Gastrocnemius medialis (tissue), 4 donors: ENCODE measurements at regions not wholly inside any gene's neighbourhood (a gene's known extent, or its start where the extent isn't known, plus 50 kb on each side); places are given as distances from the start of the nearest gene placed in this dataset.

ENCODE experiments used
- ATAC-seq, 2 donors: fragments of 150-250 bp; one replicate each; pipeline ENCODE4 v1.9.1; 2016
- DNase-seq, 2 donors: peaks; one replicate each; pipeline ENCODE4 v3.0.0-alpha.2; 2019
- H3K27ac ChIP-seq, 4 donors: fragments of 200-600 bp; sonication (generic); 1 replicate in 1 of 4; 2 replicates in 3 of 4; pipeline ENCODE4 v1.5.1; 2016 to 2018; ENCODE audit warnings: mild to moderate bottlenecking in 2 of 4, moderate library complexity in 1 of 4
- H3K27me3 ChIP-seq, 3 donors: fragments of 200-600 bp; sonication (generic) in 2 of 3; 1 replicate in 1 of 3; 2 replicates in 2 of 3; pipeline versions ENCODE4 v1.5.1 to v1.6.0; 2016 to 2019; ENCODE audit warnings: mild to moderate bottlenecking in 1 of 3, moderate library complexity in 1 of 3
- H3K36me3 ChIP-seq, 2 donors: fragments of 200-600 bp; sonication (generic) in 1 of 2; one replicate each; pipeline ENCODE4 v1.5.1; 2017 to 2018
- H3K4me1 ChIP-seq, 2 donors: fragments of 200-600 bp; sonication (generic) in 1 of 2; one replicate each; pipeline ENCODE4 v1.5.1; 2016 to 2017; ENCODE audit warnings: mild to moderate bottlenecking in 2 of 2
- H3K4me3 ChIP-seq, 4 donors: fragments of 200-600 bp; sonication (generic) in 3 of 4; 1 replicate in 1 of 4; 2 replicates in 3 of 4; pipeline ENCODE4 v1.5.1; 2016 to 2019; ENCODE audit warnings: mild to moderate bottlenecking in 2 of 4
- H3K9me3 ChIP-seq, 3 donors: fragments of 200-600 bp; sonication (generic) in 2 of 3; 1 replicate in 1 of 3; 2 replicates in 2 of 3; pipeline ENCODE4 v1.5.1; 2016 to 2019
- POLR2A ChIP-seq, 2 donors: fragments of 450-650 bp; IDR thresholded peaks; one replicate each; pipeline ENCODE4 v1.6.1; 2017; ENCODE audit warnings: antibody characterized with exemption in 2 of 2, mild to moderate bottlenecking in 2 of 2, moderate library complexity in 2 of 2
- in situ Hi-C, 4 donors: fragments of 200-750 bp; cut with MboI; loops; one replicate each; pipeline versions ENCODE4 v1.15.0 to v1.8.0; 2017; ENCODE audit warnings: low sequenced_read_pairs in 4 of 4
- intact Hi-C: fragments of 100-400 bp; cut with DNase I; formaldehyde crosslinking; loops from one replicate; pipeline ENCODE4 v1.15.1; 2023; ENCODE audit warnings: low total_unique reads
- TF ChIP-seq, protein P1 (sequence below), 5 experiments: fragments of 450-650 bp in 3 of 5; fragments of 200-600 bp in 2 of 5; sonication (generic) in 2 of 5; IDR thresholded peaks in 4 of 5; conservative IDR thresholded peaks in 1 of 5; 1 replicate in 4 of 5; 2 replicates in 1 of 5; pipeline ENCODE4 v1.5.1; 2016 to 2019; ENCODE audit warnings: antibody characterized with exemption in 5 of 5, mild to moderate bottlenecking in 3 of 5, moderate library complexity in 3 of 5

DNA sequence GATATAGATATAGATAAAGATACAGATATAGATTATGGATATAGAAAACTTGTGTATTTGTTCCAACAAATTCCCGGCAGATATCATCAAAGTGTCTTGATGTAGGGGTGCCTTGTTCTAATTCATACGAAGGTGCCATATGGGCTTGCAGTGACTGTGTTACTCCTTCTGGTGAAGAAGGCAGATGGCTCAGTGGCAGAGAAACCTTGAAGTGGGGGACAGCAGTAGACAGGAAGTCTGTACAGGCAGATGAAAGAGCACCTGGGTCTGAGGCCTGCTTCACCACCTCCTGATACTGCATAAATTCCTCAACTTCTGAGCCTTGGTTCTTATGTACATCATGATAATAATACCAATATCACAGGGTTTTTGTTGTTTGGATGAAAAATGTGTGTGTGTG, 179.5 kb upstream of the GATB start:
- no peak for DNase-seq
- in situ Hi-C loops, result no loop called here

DNA sequence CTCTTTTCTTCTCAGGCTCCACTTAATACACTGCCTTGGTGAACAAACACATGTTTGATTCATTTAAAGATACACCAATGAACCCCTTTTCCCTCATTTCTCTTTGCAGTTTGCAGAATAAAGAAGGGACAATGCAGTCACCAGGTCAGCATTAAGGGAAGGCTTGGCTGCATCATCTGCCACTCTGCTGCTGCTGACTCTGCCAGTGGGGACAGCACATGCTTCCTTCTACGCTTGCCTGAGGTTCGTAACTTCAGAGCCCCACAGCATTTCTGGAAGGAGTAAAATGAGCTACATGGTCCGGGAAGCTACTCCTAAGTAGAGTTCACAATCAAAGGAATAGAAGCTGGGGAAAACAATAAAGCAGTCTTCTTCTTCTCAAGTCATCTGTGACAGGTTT, 178.9 kb upstream of the GATB start:
- Histone ChIP-seq H3K27me3 (no peaks in the 10 kb centered on the region), H3K27ac (no peak overlapping the region), H3K9me3 (no peaks in the 10 kb centered on the region), H3K36me3 (no peaks in the 10 kb centered on the region), H3K4me1 (no peaks in the 10 kb centered on the region), H3K4me3 (no peak overlapping the region)
- ATAC-seq, result no peak
- in situ Hi-C loops, result no loop called here
- no peak for TF ChIP-seq POLR2A (IDR thresholded peaks at IDR 0.05)
- TF ChIP-seq, protein P1, sequence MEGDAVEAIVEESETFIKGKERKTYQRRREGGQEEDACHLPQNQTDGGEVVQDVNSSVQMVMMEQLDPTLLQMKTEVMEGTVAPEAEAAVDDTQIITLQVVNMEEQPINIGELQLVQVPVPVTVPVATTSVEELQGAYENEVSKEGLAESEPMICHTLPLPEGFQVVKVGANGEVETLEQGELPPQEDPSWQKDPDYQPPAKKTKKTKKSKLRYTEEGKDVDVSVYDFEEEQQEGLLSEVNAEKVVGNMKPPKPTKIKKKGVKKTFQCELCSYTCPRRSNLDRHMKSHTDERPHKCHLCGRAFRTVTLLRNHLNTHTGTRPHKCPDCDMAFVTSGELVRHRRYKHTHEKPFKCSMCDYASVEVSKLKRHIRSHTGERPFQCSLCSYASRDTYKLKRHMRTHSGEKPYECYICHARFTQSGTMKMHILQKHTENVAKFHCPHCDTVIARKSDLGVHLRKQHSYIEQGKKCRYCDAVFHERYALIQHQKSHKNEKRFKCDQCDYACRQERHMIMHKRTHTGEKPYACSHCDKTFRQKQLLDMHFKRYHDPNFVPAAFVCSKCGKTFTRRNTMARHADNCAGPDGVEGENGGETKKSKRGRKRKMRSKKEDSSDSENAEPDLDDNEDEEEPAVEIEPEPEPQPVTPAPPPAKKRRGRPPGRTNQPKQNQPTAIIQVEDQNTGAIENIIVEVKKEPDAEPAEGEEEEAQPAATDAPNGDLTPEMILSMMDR (IDR thresholded peaks at IDR 0.05 in 4 of 5, conservative IDR thresholded peaks at IDR 0.05 in 1 of 5), result no peak
- no peak for DNase-seq
- intact Hi-C loops, result no loop called here

More for the DNA sequence above, 179.5 kb upstream of the GATB start:
- H3K36me3 ChIP-seq, result no peaks in the 10 kb centered on the region
- H3K4me1 ChIP-seq, result no peaks in the 10 kb centered on the region
- H3K9me3 ChIP-seq, result no peaks in the 10 kb centered on the region
- H3K4me3 ChIP-seq, result no peak overlapping the region
- intact Hi-C loops, result no loop called here
- H3K27me3 ChIP-seq, result no peaks in the 10 kb centered on the region
- ATAC-seq, result no peak
- TF ChIP-seq, protein P1 (IDR thresholded peaks at IDR 0.05 in 4 of 5, conservative IDR thresholded peaks at IDR 0.05 in 1 of 5), result no peak
- no peak for TF ChIP-seq POLR2A (IDR thresholded peaks at IDR 0.05)
- no peak overlapping the region for H3K27ac ChIP-seq

DNA sequence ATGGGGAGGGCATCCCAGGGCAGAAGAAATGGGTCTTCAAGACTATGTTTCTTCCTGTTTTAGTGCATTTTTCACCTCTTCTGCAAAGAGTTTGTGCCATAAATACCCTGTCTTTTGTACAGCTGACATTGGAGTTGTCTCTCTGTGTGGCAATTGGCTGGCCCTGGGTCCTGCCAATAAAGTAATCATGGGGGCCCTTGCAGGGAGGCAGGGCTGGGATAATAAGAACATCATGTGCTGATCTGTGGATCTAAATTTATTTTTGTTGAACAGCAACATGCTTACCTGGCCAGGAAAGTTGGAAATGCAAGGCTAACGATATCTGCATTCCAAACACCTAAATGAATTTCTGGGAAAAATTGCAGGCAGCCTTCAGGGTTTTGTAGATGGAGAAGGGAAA, 174.6 kb upstream of the GATB start:
- intact Hi-C loops, result no loop called here
- TF ChIP-seq, protein P1 (IDR thresholded peaks at IDR 0.05 in 4 of 5, conservative IDR thresholded peaks at IDR 0.05 in 1 of 5), result no peak
- TF ChIP-seq POLR2A (IDR thresholded peaks at IDR 0.05), result no peak
- no peak overlapping the region for H3K27ac ChIP-seq
- no peak for ATAC-seq
- no peak overlapping the region for H3K4me3 ChIP-seq
- H3K9me3 ChIP-seq, result no peaks in the 10 kb centered on the region
- in situ Hi-C loops, result no loop called here
- no peaks in the 10 kb centered on the region for H3K4me1 ChIP-seq
- H3K27me3 ChIP-seq, result no peaks in the 10 kb centered on the region
- DNase-seq, result no peak
- no peaks in the 10 kb centered on the region for H3K36me3 ChIP-seq

DNA sequence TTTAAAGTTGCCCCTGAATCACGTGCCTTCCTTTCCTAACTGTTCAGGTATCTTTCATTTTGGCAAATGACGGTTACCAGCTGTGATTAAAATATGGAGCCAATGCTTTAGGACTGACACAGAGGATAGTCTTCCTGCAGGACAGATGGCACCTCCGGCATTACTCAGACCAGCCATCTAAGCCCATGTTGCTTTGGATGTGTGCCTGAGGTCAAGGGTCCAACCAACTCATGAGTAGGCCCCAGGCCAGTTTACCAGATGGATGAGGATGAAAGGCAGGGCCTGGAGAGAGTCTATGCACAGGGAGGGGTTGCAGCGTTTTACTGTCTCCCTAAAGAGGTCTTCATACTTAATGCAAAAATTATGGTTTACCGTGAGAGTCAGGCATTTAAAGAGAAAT, 174.0 kb upstream of the GATB start:
- Histone ChIP-seq H3K9me3 (no peaks in the 10 kb centered on the region), H3K36me3 (no peaks in the 10 kb centered on the region), H3K4me3 (no peak overlapping the region), H3K4me1 (no peaks in the 10 kb centered on the region), H3K27me3 (no peaks in the 10 kb centered on the region), H3K27ac (no peak overlapping the region)
- in situ Hi-C loops, result no loop called here
- no peak for DNase-seq
- TF ChIP-seq, protein P1 (IDR thresholded peaks at IDR 0.05 in 4 of 5, conservative IDR thresholded peaks at IDR 0.05 in 1 of 5), result no peak
- no peak for TF ChIP-seq POLR2A (IDR thresholded peaks at IDR 0.05)
- intact Hi-C loops, result no loop called here
- ATAC-seq, result no peak

DNA sequence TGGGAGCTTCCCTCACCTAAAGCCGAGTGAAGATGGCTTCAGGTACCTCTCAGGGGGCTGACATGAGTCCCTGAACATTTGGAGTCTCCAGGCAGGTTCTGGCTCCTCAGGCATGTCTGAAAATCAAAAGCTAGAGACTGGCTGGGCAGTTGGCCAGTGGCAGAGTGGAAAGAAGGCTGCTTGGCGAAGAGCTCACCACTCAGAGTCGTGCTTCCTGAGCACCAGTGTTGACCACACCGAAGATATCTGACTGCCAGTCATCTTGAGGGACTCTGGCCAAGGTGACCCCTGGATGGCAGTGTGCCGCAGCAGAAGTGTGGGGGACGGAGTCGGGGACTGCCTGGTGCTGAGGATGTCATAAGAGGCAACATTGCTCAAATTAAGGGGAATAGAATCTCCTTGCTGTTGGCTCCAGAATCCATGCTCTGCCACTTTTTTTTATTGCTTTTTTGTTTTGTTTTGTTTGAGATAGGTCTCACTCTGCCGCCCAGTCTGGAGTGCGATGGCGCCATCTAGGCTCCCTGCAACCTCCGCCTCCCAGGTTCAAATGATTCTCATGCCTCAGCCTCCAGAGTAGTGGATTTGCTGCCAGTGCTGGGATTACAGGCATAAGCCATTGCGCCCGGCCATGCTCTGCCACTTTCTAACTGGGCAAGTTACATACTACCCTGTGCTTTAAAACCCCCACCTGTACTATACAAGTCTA, 172.5 kb upstream of the GATB start:
- in situ Hi-C loops (no loop called here), intact Hi-C loops (no loop called here)
- ATAC-seq (no peak), DNase-seq (no peak)
- TF ChIP-seq, protein P1 (IDR thresholded peaks at IDR 0.05 in 4 of 5, conservative IDR thresholded peaks at IDR 0.05 in 1 of 5), result no peak
- no peak for TF ChIP-seq POLR2A (IDR thresholded peaks at IDR 0.05)
- H3K9me3 ChIP-seq, result no peaks in the 10 kb centered on the region
- no peaks in the 10 kb centered on the region for H3K36me3 ChIP-seq
- H3K27ac ChIP-seq, result no peak overlapping the region
- H3K4me1 ChIP-seq, result no peaks in the 10 kb centered on the region
- H3K4me3 ChIP-seq, result no peak overlapping the region
- H3K27me3 ChIP-seq, result no peaks in the 10 kb centered on the region
